KMS-11 (cell line): ENCODE measurements at regions not wholly inside any gene's neighbourhood (a gene's known extent, or its start where the extent isn't known, plus 50 kb on each side); places are given as distances from the start of the nearest gene placed in this dataset.

Experiments used
- H2AFZ ChIP-seq: fragments of 200-600 bp; sonication (generic); 2 replicates; pipeline ENCODE4 v1.6.1; 2016; ENCODE audit warnings: antibody characterized with exemption, mixed run types, low read depth
- H3K27ac ChIP-seq: fragments of 200-600 bp; sonication (generic); 2 replicates; pipeline ENCODE4 v1.6.1; 2016; ENCODE audit warnings: mild to moderate bottlenecking, mixed run types
- H3K27me3 ChIP-seq: fragments of 200-600 bp; sonication (generic); 2 replicates; pipeline ENCODE4 v1.6.1; 2017; ENCODE audit warnings: mild to moderate bottlenecking, low read depth, mixed run types, moderate library complexity; ENCODE audit not compliant: insufficient read depth
- H3K36me3 ChIP-seq: fragments of 200-600 bp; sonication (generic); 2 replicates; pipeline ENCODE4 v1.6.1; 2017; ENCODE audit warnings: mild to moderate bottlenecking, mixed run types; ENCODE audit not compliant: insufficient read depth
- H3K4me1 ChIP-seq: fragments of 200-600 bp; sonication (generic); 2 replicates; pipeline ENCODE4 v1.6.1; 2016; ENCODE audit warnings: mild to moderate bottlenecking, low read depth, mixed run types; ENCODE audit not compliant: poor library complexity, severe bottlenecking
- H3K4me2 ChIP-seq: fragments of 200-600 bp; sonication (generic); 2 replicates; pipeline ENCODE4 v1.7.0; 2016; ENCODE audit warnings: mild to moderate bottlenecking, mixed run types
- H3K4me3 ChIP-seq: fragments of 200-600 bp; sonication (generic); IDR thresholded peaks from 2 replicates; pipeline ENCODE4 v1.6.1; 2017; ENCODE audit warnings: low read depth, low read length, mixed read lengths; ENCODE audit not compliant: insufficient read depth
- H3K79me2 ChIP-seq: fragments of 200-600 bp; sonication (generic); 2 replicates; pipeline ENCODE4 v1.6.1; 2016; ENCODE audit warnings: low read depth, mixed run types; ENCODE audit not compliant: insufficient read depth
- H3K9ac ChIP-seq: fragments of 200-600 bp; sonication (generic); 2 replicates; pipeline ENCODE4 v1.6.1; 2016; ENCODE audit warnings: mild to moderate bottlenecking, mixed run types
- H4K20me1 ChIP-seq: fragments of 200-600 bp; sonication (generic); 2 replicates; pipeline ENCODE4 v1.6.1; 2016; ENCODE audit warnings: mild to moderate bottlenecking, mixed run types; ENCODE audit not compliant: insufficient read depth
- CTCF ChIP-seq: fragments of 200-600 bp; sonication (generic); conservative IDR thresholded peaks from 2 replicates; pipeline ENCODE4 v1.6.1; 2017; ENCODE audit warnings: low read depth, mild to moderate bottlenecking, antibody characterized with exemption, low read length, moderate library complexity, mixed read lengths

- no peaks in the 10 kb centered on the region for H3K27me3 ChIP-seq
- no peak overlapping the region for H3K4me2 ChIP-seq
- H3K27ac ChIP-seq = no peak overlapping the region
- H4K20me1 ChIP-seq = no peaks in the 10 kb centered on the region
- no peak for TF ChIP-seq CTCF
- H3K79me2 ChIP-seq = no peaks in the 10 kb centered on the region
- H3K9ac ChIP-seq = no peak overlapping the region
- no peak overlapping the region for H3K4me3 ChIP-seq
- no peaks in the 10 kb centered on the region for H3K4me1 ChIP-seq
- no peaks in the 10 kb centered on the region for H3K36me3 ChIP-seq
- H2AFZ ChIP-seq = no peak overlapping the region
These were observed 206.0 kb downstream of the FBXO4 start for GRCh38 chr5:42131081-42131480.

GRCh38 chr5:42143361-42143760 is 218.3 kb downstream of the FBXO4 start:
- Histone ChIP-seq H3K27ac (no peak overlapping the region), H3K9ac (no peak overlapping the region), H3K4me1 (no peaks in the 10 kb centered on the region), H2AFZ (no peak overlapping the region), H4K20me1 (no peaks in the 10 kb centered on the region), H3K4me3 (no peak overlapping the region), H3K4me2 (no peak overlapping the region), H3K36me3 (no peaks in the 10 kb centered on the region), H3K27me3 (no peaks in the 10 kb centered on the region), H3K79me2 (no peaks in the 10 kb centered on the region)
- no peak for TF ChIP-seq CTCF

GRCh38 chr5:42148813-42149212 is 223.7 kb downstream of the FBXO4 start:
- Histone ChIP-seq H3K4me3 (no peak overlapping the region), H4K20me1 (no peaks in the 10 kb centered on the region), H3K9ac (no peak overlapping the region), H3K27me3 (no peaks in the 10 kb centered on the region), H3K27ac (no peak overlapping the region), H2AFZ (no peak overlapping the region), H3K4me2 (no peak overlapping the region), H3K4me1 (no peaks in the 10 kb centered on the region), H3K79me2 (no peaks in the 10 kb centered on the region), H3K36me3 (no peaks in the 10 kb centered on the region)
- TF ChIP-seq CTCF = no peak

- Histone ChIP-seq H3K27me3 (no peaks in the 10 kb centered on the region), H2AFZ (no peak overlapping the region), H3K9ac (no peak overlapping the region), H3K36me3 (no peaks in the 10 kb centered on the region), H3K4me3 (no peak overlapping the region), H3K4me1 (no peaks in the 10 kb centered on the region), H3K27ac (no peak overlapping the region; the same call in 1 of the 2 replicates), H4K20me1 (no peaks in the 10 kb centered on the region), H3K4me2 (no peak overlapping the region), H3K79me2 (no peaks in the 10 kb centered on the region)
- TF ChIP-seq CTCF = no peak
These were observed 232.1 kb downstream of the FBXO4 start for GRCh38 chr5:42157215-42157614.
